ENCODE measurements at regions not wholly inside any gene's neighbourhood (a gene's known extent, or its start where the extent isn't known, plus 50 kb on each side); places are given as distances from the start of the nearest gene placed in this dataset.

- Histone ChIP-seq H3K79me2 (ENCODE audit: control insufficient read depth, low read length) (no peaks in the 10 kb centered on the region), H3K9me2 (replicated peaks; ENCODE audit: control insufficient read depth, low read length) (no peaks in the 10 kb centered on the region), H3K27ac (ENCODE audit: low read depth, low read length) (no peak overlapping the region), H3K4me1 (ENCODE audit: control insufficient read depth, low read length) (no peaks in the 10 kb centered on the region), H3K4me2 (ENCODE audit: low read length) (no peak overlapping the region), H3K4me3 (ENCODE audit: low read length) (no peak overlapping the region), H3K36me3 (ENCODE audit: control insufficient read depth, low read length) (no peaks in the 10 kb centered on the region), H4K20me1 (ENCODE audit: control insufficient read depth, insufficient read depth, low read depth, low read length) (no peaks in the 10 kb centered on the region), H3K27me3 (ENCODE audit: control insufficient read depth, low read length) (peaks cover 5% of the 10 kb centered on the region), H3F3A (ENCODE audit: control insufficient read depth, insufficient read depth) (no peaks in the 10 kb centered on the region), H3K9me3 (ENCODE audit: control insufficient read depth, insufficient read depth, low read length) (no peaks in the 10 kb centered on the region)
- no peak for TF ChIP-seq EZH2phosphoT487 (IDR thresholded peaks at IDR 0.05; ENCODE audit: borderline replicate concordance, low read length)
- TF ChIP-seq CTCF (IDR thresholded peaks at IDR 0.05; ENCODE audit: low read depth, low read length, poor library complexity, severe bottlenecking) = no peak
Observed at GRCh38 chr14:51504669-51505068, 147.0 kb upstream of the FRMD6 start.

GRCh38 chr14:51507511-51507905 lies 144.2 kb upstream of the FRMD6 start:
- Histone ChIP-seq H4K20me1 (ENCODE audit: control insufficient read depth, insufficient read depth, low read depth, low read length) (no peaks in the 10 kb centered on the region), H3K4me1 (ENCODE audit: control insufficient read depth, low read length) (no peaks in the 10 kb centered on the region), H3K4me3 (ENCODE audit: low read length) (no peak overlapping the region), H3K4me2 (ENCODE audit: low read length) (no peak overlapping the region), H3K9me2 (replicated peaks; ENCODE audit: control insufficient read depth, low read length) (no peaks in the 10 kb centered on the region), H3F3A (ENCODE audit: control insufficient read depth, insufficient read depth) (no peaks in the 10 kb centered on the region), H3K27me3 (ENCODE audit: control insufficient read depth, low read length) (peaks cover 5% of the 10 kb centered on the region), H3K9me3 (ENCODE audit: control insufficient read depth, insufficient read depth, low read length) (no peaks in the 10 kb centered on the region), H3K36me3 (ENCODE audit: control insufficient read depth, low read length) (no peaks in the 10 kb centered on the region), H3K27ac (ENCODE audit: low read depth, low read length) (no peak overlapping the region), H3K79me2 (ENCODE audit: control insufficient read depth, low read length) (no peaks in the 10 kb centered on the region)
- no peak for TF ChIP-seq EZH2phosphoT487 (IDR thresholded peaks at IDR 0.05; ENCODE audit: borderline replicate concordance, low read length)
- TF ChIP-seq CTCF (IDR thresholded peaks at IDR 0.05; ENCODE audit: low read depth, low read length, poor library complexity, severe bottlenecking) = no peak

GRCh38 chr14:51507906-51508511 lies 143.7 kb upstream of the FRMD6 start:
- Histone ChIP-seq H3K79me2 (ENCODE audit: control insufficient read depth, low read length) (no peaks in the 10 kb centered on the region), H3K4me2 (ENCODE audit: low read length) (no peak overlapping the region), H3K4me3 (ENCODE audit: low read length) (no peak overlapping the region), H3K4me1 (ENCODE audit: control insufficient read depth, low read length) (no peaks in the 10 kb centered on the region), H3F3A (ENCODE audit: control insufficient read depth, insufficient read depth) (no peaks in the 10 kb centered on the region), H3K9me2 (replicated peaks; ENCODE audit: control insufficient read depth, low read length) (no peaks in the 10 kb centered on the region), H3K9me3 (ENCODE audit: control insufficient read depth, insufficient read depth, low read length) (no peaks in the 10 kb centered on the region), H3K36me3 (ENCODE audit: control insufficient read depth, low read length) (no peaks in the 10 kb centered on the region), H4K20me1 (ENCODE audit: control insufficient read depth, insufficient read depth, low read depth, low read length) (no peaks in the 10 kb centered on the region), H3K27ac (ENCODE audit: low read depth, low read length) (no peak overlapping the region), H3K27me3 (ENCODE audit: control insufficient read depth, low read length) (peaks cover 5% of the 10 kb centered on the region)
- TF ChIP-seq CTCF (IDR thresholded peaks at IDR 0.05; ENCODE audit: low read depth, low read length, poor library complexity, severe bottlenecking) (no peak), EZH2phosphoT487 (IDR thresholded peaks at IDR 0.05; ENCODE audit: borderline replicate concordance, low read length) (no peak)

Measured in DOHH2 (cell line).